Esophagus squamous epithelium (tissue), 4 donors: ENCODE measurements at regions not wholly inside any gene's neighbourhood (a gene's known extent, or its start where the extent isn't known, plus 50 kb on each side); places are given as distances from the start of the nearest gene placed in this dataset.

Experiments
- CTCF ChIP-seq, 6 experiments: fragments of 450-650 bp in 4 of 6; fragments of 200-600 bp in 2 of 6; sonication (generic) in 2 of 6; IDR thresholded peaks; one replicate each; pipeline ENCODE4 v1.5.1; 2016 to 2019; ENCODE audit warnings: antibody characterized with exemption in 6 of 6, mild to moderate bottlenecking in 4 of 6, moderate library complexity in 4 of 6
- POLR2A ChIP-seq, 4 donors: fragments of 450-650 bp; IDR thresholded peaks; one replicate each; pipeline ENCODE4 v1.6.1; 2017; ENCODE audit warnings: antibody characterized with exemption in 4 of 4, mild to moderate bottlenecking in 4 of 4, moderate library complexity in 3 of 4

- TF ChIP-seq CTCF (IDR thresholded peaks at IDR 0.05), result no peak
- TF ChIP-seq POLR2A (IDR thresholded peaks at IDR 0.05), result no peak
Observed at GRCh38 chr6:56865081-56865875, 89.6 kb upstream of the BEND6 start.
